ENCODE measurements at regions not wholly inside any gene's neighbourhood (a gene's known extent, or its start where the extent isn't known, plus 50 kb on each side); places are given as distances from the start of the nearest gene placed in this dataset.

GRCh38 chr10:83654689-83655088, 484.6 kb upstream of the GHITM start:
- H3K36me3 ChIP-seq (ENCODE audit: insufficient read depth, low read length), result no peaks in the 10 kb centered on the region
- no peak overlapping the region for H3K4me3 ChIP-seq (ENCODE audit: low read length)

DNA sequence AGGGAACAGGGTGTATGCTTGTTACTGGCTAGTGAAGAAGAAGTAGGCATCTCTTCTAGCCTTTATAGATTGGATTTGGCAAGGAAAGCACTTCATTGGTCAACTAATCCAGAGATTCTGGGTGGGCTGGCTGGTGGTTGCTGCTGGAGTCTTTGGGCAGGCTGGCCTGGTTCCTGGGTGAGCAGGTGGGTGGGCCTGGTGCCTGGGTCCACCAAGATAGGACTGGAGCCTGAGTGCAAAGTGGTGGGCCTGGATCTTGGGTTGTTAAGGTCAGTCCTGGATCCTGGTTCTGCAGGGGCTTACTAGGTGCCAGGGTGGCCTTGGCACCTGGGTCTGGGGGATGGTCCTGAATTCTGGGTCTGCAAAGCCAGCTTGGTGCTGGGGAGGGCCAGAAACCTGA, 482.4 kb upstream of the GHITM start:
- H3K4me2 ChIP-seq (ENCODE audit: low read depth, low read length, poor library complexity, severe bottlenecking), result no peak overlapping the region
- no peak overlapping the region for H2AFZ ChIP-seq (ENCODE audit: low read length)
- H3K9ac ChIP-seq (ENCODE audit: low read length), result no peak overlapping the region
- H3K36me3 ChIP-seq (ENCODE audit: insufficient read depth, low read length), result no peaks in the 10 kb centered on the region
- no peaks in the 10 kb centered on the region for H3K9me2 ChIP-seq (replicated peaks; ENCODE audit: insufficient read depth, low read length)
- H3K4me3 ChIP-seq (ENCODE audit: low read length), result no peak overlapping the region
- no peaks in the 10 kb centered on the region for H3K9me3 ChIP-seq (ENCODE audit: low read length)
- DNase-seq, result no peak
- H3K4me1 ChIP-seq (ENCODE audit: low read length), result no peaks in the 10 kb centered on the region
- no peaks in the 10 kb centered on the region for H3K27me3 ChIP-seq (ENCODE audit: low read length)
- no peaks in the 10 kb centered on the region for H4K20me1 ChIP-seq (ENCODE audit: insufficient read depth, low read depth, low read length)
- H3K79me2 ChIP-seq (ENCODE audit: low read length), result no peaks in the 10 kb centered on the region
- no peak overlapping the region for H3K27ac ChIP-seq (ENCODE audit: low read length)

More at GRCh38 chr10:83654689-83655088, 484.6 kb upstream of the GHITM start:
- Histone ChIP-seq H4K20me1 (ENCODE audit: insufficient read depth, low read depth, low read length) (no peaks in the 10 kb centered on the region), H2AFZ (ENCODE audit: low read length) (no peak overlapping the region), H3K27me3 (ENCODE audit: low read length) (no peaks in the 10 kb centered on the region), H3K27ac (ENCODE audit: low read length) (no peak overlapping the region), H3K79me2 (ENCODE audit: low read length) (no peaks in the 10 kb centered on the region), H3K4me1 (ENCODE audit: low read length) (no peaks in the 10 kb centered on the region), H3K4me2 (ENCODE audit: low read depth, low read length, poor library complexity, severe bottlenecking) (no peak overlapping the region), H3K9ac (ENCODE audit: low read length) (no peak overlapping the region), H3K9me3 (ENCODE audit: low read length) (no peaks in the 10 kb centered on the region), H3K9me2 (replicated peaks; ENCODE audit: insufficient read depth, low read length) (no peaks in the 10 kb centered on the region)
- no peak for DNase-seq

GRCh38 chr10:83657487-83657886, 481.8 kb upstream of the GHITM start:
- Histone ChIP-seq H3K27ac (ENCODE audit: low read length) (no peak overlapping the region), H3K27me3 (ENCODE audit: low read length) (no peaks in the 10 kb centered on the region), H3K4me3 (ENCODE audit: low read length) (no peak overlapping the region), H4K20me1 (ENCODE audit: insufficient read depth, low read depth, low read length) (no peaks in the 10 kb centered on the region), H3K9me3 (ENCODE audit: low read length) (no peaks in the 10 kb centered on the region), H2AFZ (ENCODE audit: low read length) (no peak overlapping the region), H3K36me3 (ENCODE audit: insufficient read depth, low read length) (no peaks in the 10 kb centered on the region), H3K4me2 (ENCODE audit: low read depth, low read length, poor library complexity, severe bottlenecking) (no peak overlapping the region), H3K79me2 (ENCODE audit: low read length) (no peaks in the 10 kb centered on the region), H3K9ac (ENCODE audit: low read length) (no peak overlapping the region), H3K9me2 (replicated peaks; ENCODE audit: insufficient read depth, low read length) (no peaks in the 10 kb centered on the region), H3K4me1 (ENCODE audit: low read length) (no peaks in the 10 kb centered on the region)
- no peak for DNase-seq

DNA sequence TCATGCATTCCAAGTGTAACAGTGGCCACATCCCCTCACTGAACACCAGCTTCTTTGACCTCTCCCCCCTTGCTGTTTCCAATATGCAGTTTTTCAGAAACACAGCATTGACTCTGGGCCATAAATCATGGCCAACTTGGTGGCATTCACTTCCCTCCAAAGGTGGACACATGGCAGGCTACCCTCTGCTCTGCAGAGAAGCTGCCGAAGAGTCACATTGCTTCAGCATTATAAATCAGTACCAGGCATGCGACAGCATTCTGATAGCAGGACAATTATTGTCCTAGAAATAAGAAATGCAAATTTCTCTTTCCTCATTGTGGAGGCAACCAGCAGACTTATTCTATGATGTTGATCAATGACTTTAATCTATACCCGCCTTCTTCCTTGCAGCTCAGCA, 475.4 kb upstream of the GHITM start:
- Histone ChIP-seq H3K4me1 (ENCODE audit: low read length) (no peaks in the 10 kb centered on the region), H3K27me3 (ENCODE audit: low read length) (no peaks in the 10 kb centered on the region), H3K9me2 (replicated peaks; ENCODE audit: insufficient read depth, low read length) (no peaks in the 10 kb centered on the region), H3K9ac (ENCODE audit: low read length) (no peak overlapping the region), H3K9me3 (ENCODE audit: low read length) (no peaks in the 10 kb centered on the region), H2AFZ (ENCODE audit: low read length) (no peak overlapping the region), H3K4me3 (ENCODE audit: low read length) (no peak overlapping the region), H4K20me1 (ENCODE audit: insufficient read depth, low read depth, low read length) (no peaks in the 10 kb centered on the region), H3K27ac (ENCODE audit: low read length) (no peak overlapping the region), H3K4me2 (ENCODE audit: low read depth, low read length, poor library complexity, severe bottlenecking) (no peak overlapping the region), H3K36me3 (ENCODE audit: insufficient read depth, low read length) (no peaks in the 10 kb centered on the region), H3K79me2 (ENCODE audit: low read length) (no peaks in the 10 kb centered on the region)
- no peak for DNase-seq

- H3K36me3 ChIP-seq (ENCODE audit: insufficient read depth, low read length), result no peaks in the 10 kb centered on the region
- H3K79me2 ChIP-seq (ENCODE audit: low read length), result no peaks in the 10 kb centered on the region
- no peak overlapping the region for H3K9ac ChIP-seq (ENCODE audit: low read length)
- no peak overlapping the region for H2AFZ ChIP-seq (ENCODE audit: low read length)
- H3K4me3 ChIP-seq (ENCODE audit: low read length), result no peak overlapping the region
- no peak overlapping the region for H3K4me2 ChIP-seq (ENCODE audit: low read depth, low read length, poor library complexity, severe bottlenecking)
- no peaks in the 10 kb centered on the region for H3K4me1 ChIP-seq (ENCODE audit: low read length)
- no peaks in the 10 kb centered on the region for H3K9me2 ChIP-seq (replicated peaks; ENCODE audit: insufficient read depth, low read length)
- no peaks in the 10 kb centered on the region for H4K20me1 ChIP-seq (ENCODE audit: insufficient read depth, low read depth, low read length)
- no peaks in the 10 kb centered on the region for H3K9me3 ChIP-seq (ENCODE audit: low read length)
- no peak for DNase-seq
- H3K27ac ChIP-seq (ENCODE audit: low read length), result no peak overlapping the region
- H3K27me3 ChIP-seq (ENCODE audit: low read length), result no peaks in the 10 kb centered on the region
These were observed 472.5 kb upstream of the GHITM start for GRCh38 chr10:83666762-83667161.

- Histone ChIP-seq H4K20me1 (ENCODE audit: insufficient read depth, low read depth, low read length) (no peaks in the 10 kb centered on the region), H2AFZ (ENCODE audit: low read length) (no peak overlapping the region), H3K9ac (ENCODE audit: low read length) (no peak overlapping the region), H3K27ac (ENCODE audit: low read length) (no peak overlapping the region), H3K4me1 (ENCODE audit: low read length) (no peaks in the 10 kb centered on the region), H3K4me3 (ENCODE audit: low read length) (no peak overlapping the region), H3K27me3 (ENCODE audit: low read length) (no peaks in the 10 kb centered on the region), H3K9me3 (ENCODE audit: low read length) (no peaks in the 10 kb centered on the region), H3K9me2 (replicated peaks; ENCODE audit: insufficient read depth, low read length) (no peaks in the 10 kb centered on the region), H3K36me3 (ENCODE audit: insufficient read depth, low read length) (no peaks in the 10 kb centered on the region), H3K4me2 (ENCODE audit: low read depth, low read length, poor library complexity, severe bottlenecking) (no peak overlapping the region), H3K79me2 (ENCODE audit: low read length) (no peaks in the 10 kb centered on the region)
- no peak for DNase-seq
These were observed 471.7 kb upstream of the GHITM start for GRCh38 chr10:83667594-83667993.

DNA sequence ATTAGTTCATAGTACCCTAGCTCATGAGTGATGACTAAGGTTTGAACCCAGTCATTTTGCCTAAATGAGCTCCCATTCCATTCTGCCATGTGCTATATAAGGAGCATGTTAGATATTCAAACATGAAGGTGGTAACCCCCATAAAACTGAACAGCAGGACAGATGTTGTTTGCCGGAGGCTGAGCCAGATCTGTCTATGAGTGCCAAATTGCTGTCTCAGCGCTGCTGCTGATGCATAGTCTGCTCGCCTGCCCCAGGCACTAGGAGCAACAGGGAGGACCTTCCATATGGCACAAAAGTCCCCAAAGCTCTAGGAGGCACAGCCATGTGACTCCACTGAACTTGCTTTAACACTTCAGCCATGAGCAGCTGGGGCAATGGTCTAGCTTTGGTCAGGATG, 466.0 kb upstream of the GHITM start:
- Histone ChIP-seq H3K4me3 (ENCODE audit: low read length) (no peak overlapping the region), H3K27ac (ENCODE audit: low read length) (no peak overlapping the region), H3K4me1 (ENCODE audit: low read length) (no peaks in the 10 kb centered on the region), H4K20me1 (ENCODE audit: insufficient read depth, low read depth, low read length) (no peaks in the 10 kb centered on the region), H3K79me2 (ENCODE audit: low read length) (no peaks in the 10 kb centered on the region), H3K9ac (ENCODE audit: low read length) (no peak overlapping the region), H3K4me2 (ENCODE audit: low read depth, low read length, poor library complexity, severe bottlenecking) (no peak overlapping the region), H3K36me3 (ENCODE audit: insufficient read depth, low read length) (no peaks in the 10 kb centered on the region), H3K27me3 (ENCODE audit: low read length) (no peaks in the 10 kb centered on the region), H3K9me2 (replicated peaks; ENCODE audit: insufficient read depth, low read length) (no peaks in the 10 kb centered on the region), H3K9me3 (ENCODE audit: low read length) (no peaks in the 10 kb centered on the region), H2AFZ (ENCODE audit: low read length) (no peak overlapping the region)
- no peak for DNase-seq

- H3K4me3 ChIP-seq (ENCODE audit: low read length), result no peak overlapping the region
- H3K4me1 ChIP-seq (ENCODE audit: low read length), result no peaks in the 10 kb centered on the region
- no peaks in the 10 kb centered on the region for H3K27me3 ChIP-seq (ENCODE audit: low read length)
- no peak overlapping the region for H3K9ac ChIP-seq (ENCODE audit: low read length)
- H3K9me3 ChIP-seq (ENCODE audit: low read length), result no peaks in the 10 kb centered on the region
- H3K4me2 ChIP-seq (ENCODE audit: low read depth, low read length, poor library complexity, severe bottlenecking), result no peak overlapping the region
- H3K79me2 ChIP-seq (ENCODE audit: low read length), result no peaks in the 10 kb centered on the region
- H3K9me2 ChIP-seq (replicated peaks; ENCODE audit: insufficient read depth, low read length), result no peaks in the 10 kb centered on the region
- H3K27ac ChIP-seq (ENCODE audit: low read length), result no peak overlapping the region
- no peaks in the 10 kb centered on the region for H3K36me3 ChIP-seq (ENCODE audit: insufficient read depth, low read length)
- H2AFZ ChIP-seq (ENCODE audit: low read length), result no peak overlapping the region
- no peak for DNase-seq
- H4K20me1 ChIP-seq (ENCODE audit: insufficient read depth, low read depth, low read length), result no peaks in the 10 kb centered on the region
These were observed 461.5 kb upstream of the GHITM start for GRCh38 chr10:83677795-83678194.

DNA sequence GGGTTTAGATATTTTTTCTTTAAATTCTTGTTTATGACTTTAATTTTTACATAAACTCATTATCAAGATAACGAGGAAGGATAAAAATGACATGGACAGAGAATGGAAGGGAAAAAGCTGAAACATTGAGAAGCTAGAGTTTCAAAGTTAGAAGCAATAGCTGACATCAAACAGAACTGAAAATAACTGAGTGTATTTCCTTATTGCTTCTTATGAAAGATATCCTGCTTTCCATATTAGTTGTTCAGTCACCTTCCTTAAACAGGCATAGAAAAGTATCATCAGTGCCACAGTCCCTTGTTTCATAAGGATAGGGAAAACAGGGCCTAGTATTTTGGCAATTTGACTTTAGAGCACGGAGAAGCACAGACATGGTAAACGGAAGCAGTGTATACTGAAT, 460.5 kb upstream of the GHITM start:
- H3K4me3 ChIP-seq (ENCODE audit: low read length), result no peak overlapping the region
- H4K20me1 ChIP-seq (ENCODE audit: insufficient read depth, low read depth, low read length), result no peaks in the 10 kb centered on the region
- no peaks in the 10 kb centered on the region for H3K27me3 ChIP-seq (ENCODE audit: low read length)
- no peak overlapping the region for H3K27ac ChIP-seq (ENCODE audit: low read length)
- H3K4me1 ChIP-seq (ENCODE audit: low read length), result no peaks in the 10 kb centered on the region
- no peak overlapping the region for H2AFZ ChIP-seq (ENCODE audit: low read length)
- H3K4me2 ChIP-seq (ENCODE audit: low read depth, low read length, poor library complexity, severe bottlenecking), result no peak overlapping the region
- H3K9ac ChIP-seq (ENCODE audit: low read length), result no peak overlapping the region
- no peaks in the 10 kb centered on the region for H3K36me3 ChIP-seq (ENCODE audit: insufficient read depth, low read length)
- no peak for DNase-seq
- no peaks in the 10 kb centered on the region for H3K79me2 ChIP-seq (ENCODE audit: low read length)
- no peaks in the 10 kb centered on the region for H3K9me2 ChIP-seq (replicated peaks; ENCODE audit: insufficient read depth, low read length)
- H3K9me3 ChIP-seq (ENCODE audit: low read length), result no peaks in the 10 kb centered on the region
